HUDEP-2 (cell line): ENCODE measurements at regions not wholly inside any gene's neighbourhood (a gene's known extent, or its start where the extent isn't known, plus 50 kb on each side); places are given as distances from the start of the nearest gene placed in this dataset.

Experiments
- DNase-seq, 76 experiments: peaks; one replicate each; lab custom pipeline; 2025; ENCODE audit not compliant: unreplicated experiment in 76 of 76; lab: John Stamatoyannopoulos, UW

GRCh38 chr4:26268246-26268645, 52.6 kb upstream of the RBPJ start:
- DNase-seq: no peak

GRCh38 chr4:26269038-26269437, 51.8 kb upstream of the RBPJ start:
- DNase-seq: no peak
